Nucleus accumbens (tissue), 56 donors: ENCODE measurements at regions not wholly inside any gene's neighbourhood (a gene's known extent, or its start where the extent isn't known, plus 50 kb on each side); places are given as distances from the start of the nearest gene placed in this dataset.

ENCODE experiments used
- DNase-seq, 56 donors: peaks; one replicate each; lab custom pipeline; 2025; lab: John Stamatoyannopoulos, UW

DNA sequence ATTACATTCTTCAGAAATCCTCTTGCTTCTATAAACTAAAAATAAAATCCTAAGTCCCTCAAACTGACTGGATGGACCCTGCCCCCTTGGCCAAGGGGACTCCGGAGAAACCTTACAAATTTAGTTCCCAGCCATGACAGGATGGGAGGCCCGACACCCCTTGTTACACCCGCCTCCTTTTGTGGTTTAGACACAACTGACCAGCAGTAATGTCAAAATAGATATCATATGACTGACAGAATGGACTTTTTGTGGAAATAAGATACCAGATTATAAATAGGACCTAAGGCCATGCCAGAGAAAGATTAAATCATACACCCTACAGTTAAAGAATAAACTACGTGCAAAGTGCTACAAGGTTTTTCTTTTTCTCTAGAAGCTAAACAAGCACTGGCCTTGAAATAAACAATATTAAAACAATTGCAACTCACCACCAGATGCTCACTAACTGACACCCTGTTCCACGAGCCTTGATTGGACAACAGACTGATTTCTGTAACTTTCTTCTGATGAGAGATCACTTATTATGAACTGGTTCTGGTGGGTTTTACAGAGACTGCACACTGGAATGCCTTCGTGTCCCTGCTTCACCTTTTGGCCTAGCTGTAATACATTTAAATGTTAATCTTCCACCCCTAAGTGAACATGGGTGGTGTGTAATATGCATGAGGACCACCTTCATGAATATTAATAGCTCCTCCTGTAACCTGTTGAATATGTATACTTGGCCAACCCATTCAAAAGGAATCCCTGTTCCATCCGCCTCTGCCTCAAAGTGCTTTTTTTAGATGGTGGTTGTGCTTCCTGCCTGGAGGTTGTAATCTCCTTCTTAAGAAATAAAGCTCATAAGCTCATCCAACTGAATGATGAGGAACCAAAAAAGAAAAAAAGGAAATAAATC, 99.6 kb downstream of the ODF2L start:
- no peak for DNase-seq

DNA sequence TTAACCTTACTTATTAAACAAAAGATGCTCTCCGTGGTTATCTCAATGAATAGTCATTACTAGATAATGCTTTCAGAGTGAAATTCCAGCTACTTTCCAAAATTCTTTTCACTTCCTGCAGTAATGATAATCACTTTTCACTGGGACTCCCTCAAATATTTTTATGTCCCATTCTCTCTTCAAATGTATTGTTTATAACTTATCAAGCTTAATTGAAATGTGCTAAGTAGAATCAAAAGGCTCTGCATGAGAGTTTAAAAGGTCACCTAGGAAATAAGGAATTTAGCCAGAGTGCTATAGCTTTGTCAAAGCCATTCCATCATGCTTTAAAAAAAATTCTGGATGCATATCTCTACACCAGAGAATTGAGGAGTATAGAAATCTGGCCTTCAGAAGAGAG, 106.4 kb downstream of the ODF2L start:
- DNase-seq = no peak

DNA sequence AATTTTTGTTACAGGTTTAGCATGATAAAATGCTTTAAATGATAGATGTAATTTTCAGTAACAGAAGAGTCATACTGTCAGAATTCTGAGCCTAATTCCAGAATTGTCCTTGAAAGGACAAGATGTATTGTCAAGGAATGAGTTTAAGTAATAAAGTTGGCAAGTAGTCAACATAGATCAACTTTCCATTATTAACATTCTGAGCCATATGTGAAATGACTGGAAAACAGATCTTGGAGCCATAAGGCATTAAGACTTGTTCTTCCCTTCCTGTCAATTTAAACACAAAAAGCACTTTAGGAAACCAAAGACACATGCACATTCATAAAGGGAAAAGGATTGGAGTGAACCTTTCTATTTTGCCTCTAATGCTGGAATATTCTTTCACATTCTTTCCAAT, 107.0 kb downstream of the ODF2L start:
- DNase-seq = no peak

DNA sequence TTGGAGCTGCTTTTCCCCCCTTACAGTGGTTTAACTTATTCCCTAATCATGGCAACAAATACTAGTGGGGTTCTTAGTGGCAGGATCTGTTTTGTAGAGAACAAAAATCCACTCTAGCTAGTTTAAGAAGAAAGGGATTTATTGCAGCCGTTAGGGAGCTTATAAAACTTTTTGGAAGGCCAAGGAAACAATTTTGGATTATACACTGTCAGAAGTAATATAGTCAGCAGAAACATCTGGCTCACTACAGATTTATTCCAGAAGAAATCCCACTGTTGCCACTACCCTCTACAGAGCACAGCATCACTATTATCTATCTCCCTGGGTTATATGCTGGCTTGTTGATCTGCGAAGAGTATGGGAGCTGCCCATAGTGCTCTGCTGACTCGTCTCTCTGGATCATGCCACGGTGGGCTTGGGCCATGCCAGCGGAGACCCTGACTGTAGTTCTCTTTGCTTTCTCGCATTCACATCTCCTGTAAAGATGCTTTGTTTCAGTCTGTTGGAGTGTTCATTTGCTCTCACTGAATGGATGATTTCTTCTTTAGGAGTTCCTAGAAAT, 107.5 kb downstream of the ODF2L start:
- DNase-seq = no peak

DNA sequence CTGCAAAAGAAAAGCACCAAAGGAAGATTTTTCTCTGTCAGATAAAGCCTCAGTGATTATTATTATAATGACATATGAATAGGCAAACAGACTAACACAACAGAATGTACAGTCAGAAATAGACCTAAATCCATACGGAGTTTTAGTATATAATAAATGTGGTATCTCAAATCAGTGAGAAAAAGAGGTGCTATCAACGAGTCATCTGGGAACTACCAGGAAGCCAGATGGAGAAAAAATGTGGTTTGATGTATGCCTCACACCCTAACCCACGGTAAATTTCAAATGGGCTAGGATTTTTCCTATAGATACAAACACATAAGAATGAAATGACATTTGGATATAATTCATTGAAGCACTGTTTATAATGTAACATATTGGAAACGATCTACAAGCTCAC, 110.3 kb downstream of the ODF2L start:
- DNase-seq = no peak

DNA sequence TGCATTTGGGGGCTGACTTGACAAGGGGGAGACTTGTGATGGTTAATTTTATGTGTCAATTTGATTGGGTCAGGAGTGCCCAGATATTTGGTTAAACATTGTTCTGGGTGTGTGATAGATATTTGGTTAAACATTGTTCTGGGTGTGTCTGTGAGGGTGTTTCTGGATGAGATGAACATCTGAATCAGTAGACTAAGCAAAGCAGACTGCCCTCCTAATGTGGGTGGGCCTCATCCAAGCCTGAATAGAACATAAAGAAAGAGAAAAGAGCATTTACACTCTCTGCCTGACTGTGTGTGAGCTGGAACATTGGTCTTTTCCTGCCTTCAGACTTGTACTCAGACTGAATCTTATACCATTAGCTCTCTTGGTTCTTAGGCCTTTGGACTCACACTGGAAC, 113.5 kb downstream of the ODF2L start:
- no peak for DNase-seq

DNA sequence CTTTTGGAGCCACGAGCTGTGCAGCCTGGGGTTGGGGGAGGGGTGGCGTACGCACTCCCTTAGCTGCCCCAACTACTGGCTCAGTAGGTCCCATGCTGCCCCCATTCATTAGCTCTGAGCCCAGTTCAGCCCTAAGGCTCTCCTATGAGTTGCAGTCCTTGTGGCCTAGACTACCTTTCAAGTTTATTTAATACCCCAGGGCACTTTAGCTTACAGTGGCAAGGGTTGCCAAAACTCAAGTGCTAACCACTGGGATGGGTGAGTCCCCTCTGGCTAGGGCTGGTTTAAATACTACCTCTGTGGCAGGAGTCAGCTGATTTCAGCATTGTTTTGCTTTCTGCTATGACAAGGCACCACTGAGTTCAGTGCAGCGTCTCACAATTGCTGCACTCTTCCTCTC, 118.2 kb downstream of the ODF2L start:
- no peak for DNase-seq

DNA sequence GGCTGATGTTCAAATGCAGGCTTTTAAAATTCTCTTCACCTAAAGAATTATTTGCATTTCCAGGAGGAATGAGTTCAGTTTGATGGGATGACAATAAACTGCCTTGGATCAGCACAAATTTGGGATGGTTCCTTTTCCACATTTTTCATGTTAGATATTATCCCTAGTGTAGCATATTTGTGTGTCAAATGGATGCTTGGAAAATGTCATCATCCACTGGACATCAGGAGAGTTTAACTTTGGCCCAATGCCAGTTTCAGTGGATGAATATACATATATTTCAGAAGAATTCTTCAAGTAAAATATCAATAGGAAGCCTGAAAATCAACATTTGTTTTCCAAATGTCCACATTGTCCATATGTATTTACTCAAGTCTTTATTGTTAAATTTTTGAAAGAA, 116.5 kb upstream of the COL24A1 start:
- no peak for DNase-seq

DNA sequence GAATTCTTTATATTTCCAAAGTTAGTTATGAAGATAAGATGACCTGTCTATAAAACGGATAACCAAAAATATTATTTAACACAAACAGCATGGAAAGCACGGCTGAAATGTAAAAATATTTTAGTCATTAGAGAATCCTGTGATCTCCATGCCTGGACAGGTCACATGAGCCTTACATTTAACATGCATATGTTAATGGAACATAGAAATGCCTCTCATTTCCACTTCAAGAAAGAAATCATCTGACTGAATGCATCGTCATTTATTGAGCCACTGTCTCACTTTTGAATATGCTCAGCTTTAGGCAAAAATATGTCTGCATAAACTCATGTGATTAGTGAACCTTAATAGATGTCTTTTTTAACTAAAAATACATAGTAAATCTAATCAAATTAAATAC, 115.5 kb upstream of the COL24A1 start:
- DNase-seq = no peak

DNA sequence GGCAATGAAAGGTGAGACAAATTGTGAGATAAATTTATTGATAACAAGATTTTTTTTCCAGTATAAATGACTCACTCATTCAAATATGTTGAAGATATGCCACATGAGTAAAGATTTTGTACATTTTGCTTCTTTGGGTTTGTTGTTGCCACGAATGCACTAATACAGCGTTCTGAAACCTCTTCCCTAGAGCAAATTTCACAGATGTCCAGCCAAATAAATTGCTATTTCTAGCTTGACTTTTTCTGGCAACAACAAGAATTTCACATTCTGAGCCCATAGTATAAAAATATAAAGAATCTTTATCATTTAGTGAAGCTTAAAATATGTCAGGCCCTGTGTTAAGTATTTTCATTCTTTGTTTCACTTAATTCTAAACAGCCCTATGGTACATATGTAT, 114.5 kb upstream of the COL24A1 start:
- DNase-seq = no peak

DNA sequence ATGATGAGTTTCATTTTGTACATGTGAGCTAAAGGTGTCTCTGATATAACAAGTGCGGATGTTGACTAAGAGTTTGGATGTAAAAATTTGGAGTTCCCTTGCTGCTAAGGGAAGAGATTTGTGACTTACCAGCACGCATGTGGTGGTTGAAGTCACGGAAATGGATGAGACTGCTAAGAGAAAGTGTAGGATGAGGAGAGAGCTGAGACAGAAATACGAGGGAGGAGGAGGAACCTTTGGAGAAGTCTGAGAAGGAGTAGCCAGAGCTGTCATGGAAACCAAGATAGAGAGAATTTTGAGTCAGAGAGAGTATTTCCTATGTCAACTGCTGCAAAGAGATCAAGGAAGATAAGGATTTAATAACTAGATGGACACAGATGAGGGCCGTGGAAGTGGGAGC, 106.5 kb upstream of the COL24A1 start:
- peak in 4 of 56 donors; percentile 2 to 36 (median 4) for DNase-seq

DNA sequence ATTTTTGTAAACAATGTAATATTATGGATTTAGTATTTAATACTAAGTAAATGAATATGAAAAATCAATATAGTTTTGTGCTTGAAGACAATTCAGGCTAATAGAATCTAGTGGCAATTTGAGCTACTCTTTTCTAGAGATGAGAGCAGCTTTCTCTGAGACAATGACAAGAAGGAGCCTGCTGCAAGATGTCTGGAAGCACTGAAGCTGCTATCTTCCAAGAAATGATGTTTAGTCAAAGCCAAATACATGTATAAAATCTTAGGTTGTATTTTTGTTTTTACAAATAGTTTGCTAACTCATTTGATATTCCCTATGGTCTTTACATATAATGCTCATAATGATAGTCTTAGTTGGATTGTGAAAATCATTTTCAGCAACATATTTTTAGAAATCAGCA, 103.9 kb upstream of the COL24A1 start:
- no peak for DNase-seq

DNA sequence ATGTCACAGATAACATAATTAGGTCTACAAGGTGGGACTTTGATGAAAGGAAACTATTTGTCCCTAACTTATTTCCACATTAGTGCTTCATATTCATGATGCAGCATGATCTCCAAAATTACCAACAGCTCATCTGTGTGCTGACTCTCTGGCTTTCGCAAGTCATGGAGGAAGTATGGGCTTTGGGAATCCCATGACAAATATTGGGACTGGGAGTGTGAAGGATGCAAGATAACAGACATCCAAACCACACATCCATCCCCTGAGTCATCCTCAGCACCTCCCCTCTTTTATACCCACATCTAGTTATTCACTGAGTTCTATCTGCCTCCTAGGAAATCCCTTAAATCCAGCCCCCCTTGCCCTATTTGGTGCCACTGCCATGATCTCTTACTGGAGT, 102.8 kb upstream of the COL24A1 start:
- no peak for DNase-seq

DNA sequence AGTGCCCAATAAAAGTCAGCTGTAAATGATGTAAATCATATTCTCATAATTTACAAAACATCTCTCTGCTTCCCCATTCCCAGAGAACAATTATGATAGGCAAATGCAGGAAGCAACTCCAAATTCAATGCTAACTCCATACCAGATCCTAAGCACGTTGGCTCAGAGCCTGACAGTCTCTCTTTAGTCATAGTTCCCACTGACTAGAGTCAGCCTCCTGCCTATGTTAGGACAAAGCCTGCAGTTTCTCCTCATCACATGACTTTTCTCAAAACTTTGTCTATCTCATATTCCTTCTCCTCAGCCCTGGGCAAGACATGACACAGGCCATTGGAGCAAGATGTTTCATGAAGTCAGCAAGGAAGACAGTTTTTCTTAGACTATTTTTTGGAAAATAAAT, 101.5 kb upstream of the COL24A1 start:
- DNase-seq = no peak

DNA sequence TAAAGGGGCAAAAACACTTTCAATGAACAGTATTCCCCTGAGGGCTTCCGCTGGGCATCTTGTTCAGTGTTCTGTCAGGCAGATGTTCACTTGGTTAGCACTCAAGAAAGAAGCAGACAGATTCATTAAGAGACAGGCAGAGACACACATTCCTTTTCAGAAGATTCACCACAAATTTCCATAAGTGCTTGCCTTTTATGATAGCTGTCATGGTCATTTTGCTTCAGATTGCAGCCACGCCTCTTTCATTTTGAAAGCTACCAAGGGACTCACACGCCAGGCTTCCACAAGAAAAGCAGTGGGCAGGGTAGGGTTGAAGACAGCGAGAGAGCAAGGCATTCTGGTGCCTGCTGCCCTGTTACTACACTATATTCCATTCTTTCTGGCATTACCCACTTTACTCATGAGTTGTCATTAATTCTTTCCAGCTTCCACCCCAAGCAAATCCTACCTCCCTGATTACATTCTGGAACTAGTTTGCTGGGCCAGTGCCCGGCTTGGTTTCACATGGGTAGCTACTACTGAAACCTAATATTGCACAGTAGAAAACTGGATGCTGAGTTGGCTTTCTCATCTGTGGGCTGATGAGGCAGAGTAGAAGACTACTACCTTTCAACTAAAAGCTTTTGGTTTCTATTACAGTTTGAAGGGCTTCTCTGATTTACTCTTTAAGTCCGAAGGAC, 91.2 kb upstream of the COL24A1 start:
- DNase-seq = no peak

DNA sequence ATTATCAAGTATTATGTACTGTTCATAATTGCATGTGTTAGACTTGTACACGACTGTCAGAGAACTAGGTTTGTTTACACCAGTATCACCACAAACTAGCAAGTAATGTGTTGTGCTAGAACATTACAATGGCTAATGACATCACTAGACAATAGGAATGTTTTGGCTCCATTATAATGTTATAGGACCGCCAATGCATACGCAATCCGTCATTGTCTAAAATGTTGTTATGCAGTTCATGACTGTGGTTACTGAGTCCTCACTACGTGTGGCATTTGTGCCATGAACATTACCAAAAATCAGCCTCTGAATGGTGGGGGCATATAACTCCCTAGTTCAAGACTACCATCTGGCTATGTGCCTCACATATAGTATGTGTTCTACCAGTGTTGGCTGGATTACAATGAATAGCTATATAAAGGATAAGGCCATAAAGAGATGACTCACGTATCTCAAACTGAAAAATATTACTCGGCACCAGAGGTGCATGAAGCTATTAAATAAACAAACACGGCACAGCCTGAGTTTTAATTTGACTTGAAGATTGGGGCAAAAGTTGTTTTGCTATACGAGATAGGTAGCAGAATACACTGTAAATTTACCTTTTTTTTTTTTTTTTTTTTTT, 89.1 kb upstream of the COL24A1 start:
- DNase-seq = no peak

DNA sequence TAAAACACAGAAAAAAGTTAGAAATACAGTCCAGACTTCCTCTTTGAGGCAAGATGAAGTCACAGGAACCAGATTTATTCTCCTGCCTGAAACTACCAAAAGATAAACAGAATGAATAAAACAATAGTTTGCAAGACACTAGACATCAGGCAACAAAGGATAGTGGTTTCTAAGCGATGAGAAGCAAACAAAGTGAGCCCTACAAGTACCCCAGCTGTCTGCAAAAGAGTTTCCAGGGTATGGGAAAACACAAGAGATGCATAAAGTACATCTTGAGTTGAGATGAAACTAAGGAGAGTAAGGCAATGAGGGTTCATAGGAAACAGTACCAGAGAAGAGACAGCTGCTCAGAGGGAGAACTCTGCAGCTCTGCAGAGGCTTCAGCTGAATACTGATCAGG, 83.3 kb upstream of the COL24A1 start:
- DNase-seq = no peak

DNA sequence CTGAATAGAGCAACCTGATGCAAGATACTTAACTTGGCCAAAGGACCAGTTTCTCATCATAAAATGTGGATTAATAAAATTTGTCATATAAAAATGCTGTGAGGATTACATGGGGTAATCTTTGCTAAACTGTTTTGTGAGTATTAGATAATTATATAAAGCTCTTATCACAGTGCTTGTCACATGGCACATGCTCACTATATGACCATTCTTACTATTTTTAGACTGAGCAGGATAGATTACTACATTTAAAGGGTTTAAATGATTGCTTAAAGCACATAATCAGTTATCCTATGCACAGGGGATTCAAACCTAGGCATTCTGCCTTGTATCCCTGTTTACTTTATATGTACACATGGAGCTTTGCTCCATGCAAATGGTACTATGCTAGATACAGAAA, 82.9 kb upstream of the COL24A1 start:
- no peak for DNase-seq

DNA sequence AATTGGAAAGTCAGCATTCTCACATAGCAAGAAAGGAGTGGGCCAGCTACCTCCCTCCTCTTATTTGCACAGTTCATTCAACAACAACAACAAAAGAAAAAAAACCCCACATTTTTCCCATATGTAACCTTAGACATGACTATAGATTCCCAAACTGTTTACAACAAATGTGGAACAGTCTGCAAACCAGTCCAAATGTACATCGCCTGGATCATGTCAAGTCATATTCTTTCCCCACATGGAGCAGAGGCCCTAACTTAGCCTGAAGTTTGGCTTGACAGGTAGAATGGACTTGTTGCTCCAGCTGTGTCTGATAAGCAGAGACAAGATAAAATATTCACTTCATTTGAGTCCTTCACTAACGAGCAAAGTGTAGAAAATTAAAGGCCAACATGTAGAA, 81.7 kb upstream of the COL24A1 start:
- no peak for DNase-seq

DNA sequence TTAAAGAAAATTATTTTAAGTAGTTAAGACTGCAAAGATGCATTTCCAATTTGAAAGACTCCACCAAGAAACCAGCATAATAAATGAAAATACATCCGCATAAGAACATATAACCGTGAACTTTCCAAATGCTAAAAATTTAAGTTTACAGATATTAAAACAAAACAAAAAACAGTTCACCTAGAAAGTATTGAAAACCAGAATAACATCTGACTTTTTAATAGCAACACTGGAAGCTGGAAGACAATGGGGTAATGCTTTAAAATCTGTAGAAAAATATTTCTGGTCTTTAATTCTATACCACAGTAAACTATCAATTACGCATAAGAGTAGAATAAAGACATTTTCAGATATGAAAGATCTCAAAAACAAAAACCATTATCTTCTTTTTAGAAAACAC, 79.3 kb upstream of the COL24A1 start:
- DNase-seq = no peak

DNA sequence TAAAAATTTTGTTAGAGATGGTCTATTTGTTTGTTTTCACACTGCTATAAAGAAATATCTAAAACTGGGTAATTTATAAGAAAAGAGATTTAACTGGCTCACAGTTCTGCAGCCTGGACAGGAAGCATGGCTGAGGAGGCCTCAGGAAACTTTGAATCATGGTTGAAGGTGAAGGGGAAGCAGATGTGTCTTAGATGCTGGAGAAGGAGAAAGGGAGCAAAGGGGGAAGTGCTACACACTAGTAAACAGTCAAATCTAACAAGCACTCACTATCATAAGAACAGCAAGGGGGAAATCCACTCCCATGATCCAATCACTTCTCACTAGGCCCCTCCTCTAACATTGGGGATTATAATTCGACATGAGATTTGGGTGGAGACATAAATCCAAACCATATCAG, 76.8 kb upstream of the COL24A1 start:
- DNase-seq = no peak
